HCT116 (cell line): ENCODE measurements at regions not wholly inside any gene's neighbourhood (a gene's known extent, or its start where the extent isn't known, plus 50 kb on each side); places are given as distances from the start of the nearest gene placed in this dataset.

Experiments
- ATAC-seq: fragments of 200-7000 bp; cut with Tn5 transposase; 2 replicates; pipeline ENCODE4 v1.9.1; 2020; ENCODE audit warnings: mild to moderate bottlenecking, moderate library complexity
- BruUV-seq: library from RNA; stranded (reverse); fragments of 400-500 nt; replicated peaks from 2 replicates; lab custom pipeline; 2021; lab: Mats Ljungman, UMichigan
- CTCF ChIA-PET: fragments of 300-600 bp; sonication (Branson Sonifier 250); formaldehyde crosslinking; loops from one replicate; lab custom pipeline; 2021; ENCODE audit warnings: antibody characterized with exemption; lab: Charles Lee
- POLR2A ChIA-PET: fragments of 300-600, 350-600 bp; sonication (Branson Sonifier 250); formaldehyde crosslinking; loops from one replicate; lab custom pipeline; 2021; ENCODE audit warnings: antibody characterized with exemption; lab: Charles Lee
- RAD21 ChIA-PET, 2 experiments: fragments of 300-600 bp; sonication (Branson Sonifier 250); formaldehyde crosslinking; loops; one replicate each; lab custom pipeline; 2023; ENCODE audit warnings: low total read pairs in 2 of 2; ENCODE audit not compliant: uncharacterized antibody in 2 of 2, unreplicated experiment in 2 of 2, low non-redundant PET in 1 of 2; lab: Charles Lee
- DNase-seq: peaks from one replicate; pipeline ENCODE4 v3.0.0-alpha.2; 2010; ENCODE audit warnings: low read depth, low spot score
- H2AFZ ChIP-seq: fragments of 200-600 bp; shearing (Covaris generic), sonication (generic); 2 replicates; pipeline ENCODE4 v1.6.1; 2017; ENCODE audit warnings: low read depth, mixed run types, mixed read lengths, antibody characterized with exemption, low read length; ENCODE audit not compliant: poor library complexity, severe bottlenecking
- H3K27ac ChIP-seq: 2 replicates; pipeline ENCODE4 v1.5.1; 2012; ENCODE audit warnings: low read depth, low read length
- H3K27me3 ChIP-seq: fragments of 200-600 bp; sonication (generic); 2 replicates; pipeline ENCODE4 v1.6.1; 2016; ENCODE audit warnings: mixed run types, low read length, mixed read lengths; ENCODE audit not compliant: insufficient read depth
- H3K36me3 ChIP-seq, 2 experiments: fragments of 200-500 bp in 1 of 2; fragments of 200-600 bp in 1 of 2; sonication (Bioruptor generic) in 1 of 2; sonication (generic) in 1 of 2; 2 replicates each; pipeline versions ENCODE4 v1.5.1 to v1.6.1; 2014 to 2016; ENCODE audit warnings: low read length in 2 of 2, inconsistent platforms in 1 of 2, mixed read lengths in 1 of 2, mixed run types in 1 of 2; ENCODE audit not compliant: insufficient read depth in 2 of 2, control insufficient read depth in 1 of 2
- H3K4me1 ChIP-seq, 2 experiments: fragments of 200-600 bp in 1 of 2; sonication (generic) in 1 of 2; 2 replicates each; pipeline versions ENCODE4 v1.5.1 to v1.6.1; 2012 to 2017; ENCODE audit warnings: low read length in 2 of 2, inconsistent platforms in 1 of 2, mild to moderate bottlenecking in 1 of 2, mixed read lengths in 1 of 2, mixed run types in 1 of 2, moderate library complexity in 1 of 2; ENCODE audit not compliant: insufficient read depth in 2 of 2, control insufficient read depth in 1 of 2
- H3K4me2 ChIP-seq: fragments of 200-600 bp; sonication (generic); 2 replicates; pipeline ENCODE4 v1.6.1; 2017; ENCODE audit warnings: mixed run types, low read length, mixed read lengths
- H3K4me3 ChIP-seq, 2 experiments: fragments of 200-600 bp in 1 of 2; sonication (generic) in 1 of 2; replicated peaks in 1 of 2; 2 replicates each; pipeline ENCODE4 v1.5.1; 2011 to 2016; ENCODE audit warnings: low read length in 2 of 2, control low read depth in 1 of 2, low read depth in 1 of 2, mild to moderate bottlenecking in 1 of 2, mixed read lengths in 1 of 2, mixed run types in 1 of 2
- H3K79me2 ChIP-seq: fragments of 200-600 bp; sonication (generic); 2 replicates; pipeline ENCODE4 v1.6.1; 2017; ENCODE audit warnings: mild to moderate bottlenecking, mixed run types, low read length, moderate library complexity, mixed read lengths; ENCODE audit not compliant: insufficient read depth
- H3K9ac ChIP-seq: fragments of 200-600 bp; sonication (generic); 2 replicates; pipeline ENCODE4 v1.6.1; 2016; ENCODE audit warnings: low read length, mixed read lengths
- H3K9me2 ChIP-seq: fragments of 200-600 bp; sonication (generic), shearing (Covaris generic); 2 replicates; pipeline ENCODE4 v1.6.1; 2017; ENCODE audit warnings: mixed run types, mild to moderate bottlenecking, moderate library complexity; ENCODE audit not compliant: insufficient read depth
- H3K9me3 ChIP-seq, 2 experiments: fragments of 200-500 bp in 1 of 2; fragments of 200-600 bp in 1 of 2; sonication (Bioruptor generic) in 1 of 2; sonication (generic) in 1 of 2; 2 replicates each; pipeline ENCODE4 v1.6.1; 2014 to 2017; ENCODE audit warnings: low read length in 2 of 2, mixed read lengths in 2 of 2, inconsistent platforms in 1 of 2, low read depth in 1 of 2, mild to moderate bottlenecking in 1 of 2, mixed run types in 1 of 2, moderate library complexity in 1 of 2; ENCODE audit not compliant: control insufficient read depth in 1 of 2, insufficient read depth in 1 of 2
- H4K20me1 ChIP-seq: fragments of 200-600 bp; sonication (generic), shearing (Covaris generic); 2 replicates; pipeline ENCODE4 v1.6.1; 2017; ENCODE audit warnings: mixed run types, mild to moderate bottlenecking, moderate library complexity; ENCODE audit not compliant: insufficient read depth
- CBX3 ChIP-seq: IDR thresholded peaks from 2 replicates; pipeline ENCODE4 v1.6.1; 2012; ENCODE audit warnings: low read depth
- CEBPB ChIP-seq: IDR thresholded peaks from 2 replicates; pipeline ENCODE4 v1.6.1; 2012; ENCODE audit warnings: low read depth
- EGR1 ChIP-seq: IDR thresholded peaks from 2 replicates; pipeline ENCODE4 v1.6.1; 2012; ENCODE audit warnings: low read depth
- EZH2 ChIP-seq: fragments of 200-600 bp; sonication (generic); IDR thresholded peaks from 2 replicates; pipeline ENCODE4 v1.6.1; 2017; ENCODE audit warnings: antibody characterized with exemption, mixed run types
- EZH2phosphoT487 ChIP-seq: fragments of 200-600 bp; IDR thresholded peaks from 2 replicates; pipeline ENCODE4 v1.6.1; 2018; ENCODE audit warnings: antibody characterized with exemption, borderline replicate concordance
- FOSL1 ChIP-seq: IDR thresholded peaks from 2 replicates; pipeline ENCODE4 v1.6.1; 2012; ENCODE audit warnings: low read depth
- JUND ChIP-seq: IDR thresholded peaks from 2 replicates; pipeline ENCODE4 v1.6.1; 2012
- POLR2A ChIP-seq: IDR thresholded peaks from 2 replicates; pipeline ENCODE4 v1.7.0; 2011; ENCODE audit warnings: borderline replicate concordance; ENCODE audit not compliant: insufficient read depth, insufficient read length; ENCODE audit errors: extremely low read depth
- POLR2AphosphoS5 ChIP-seq: IDR thresholded peaks from 2 replicates; pipeline ENCODE4 v1.6.1; 2011; ENCODE audit warnings: mild to moderate bottlenecking, low read depth, low read length, moderate library complexity
- RAD21 ChIP-seq: IDR thresholded peaks from 2 replicates; pipeline ENCODE4 v1.6.1; 2012; ENCODE audit warnings: low read depth, mild to moderate bottlenecking
- SIN3A ChIP-seq: IDR thresholded peaks from 2 replicates; pipeline ENCODE4 v1.6.1; 2012; ENCODE audit warnings: low read depth
- SP1 ChIP-seq: IDR thresholded peaks from 2 replicates; pipeline ENCODE4 v1.6.1; 2012; ENCODE audit warnings: low read depth
- ZNF274 ChIP-seq: fragments of 200-500 bp; sonication (Bioruptor generic); IDR thresholded peaks from 2 replicates; pipeline ENCODE4 v1.6.1; 2014; ENCODE audit warnings: mild to moderate bottlenecking, low read depth, low read length, inconsistent platforms
- intact Hi-C: fragments of 100-400 bp; cut with micrococcal nuclease; formaldehyde crosslinking; loops from 2 replicates; pipeline ENCODE4 v1.10.0; 2022
- TF ChIP-seq, protein P1 (sequence below): IDR thresholded peaks from 2 replicates; pipeline ENCODE4 v1.6.1; 2012; ENCODE audit warnings: low read depth
- TF ChIP-seq, protein P2 (sequence below): IDR thresholded peaks from 2 replicates; pipeline ENCODE4 v1.6.1; 2012
- TF ChIP-seq, protein P3 (sequence below): IDR thresholded peaks from 2 replicates; pipeline ENCODE4 v1.6.1; 2012
- TF ChIP-seq, protein P4 (sequence below): IDR thresholded peaks from 2 replicates; pipeline ENCODE4 v1.6.1; 2011; ENCODE audit warnings: mild to moderate bottlenecking, low read length, moderate library complexity; ENCODE audit not compliant: insufficient replicate concordance; ENCODE audit errors: extremely low read depth
- TF ChIP-seq, protein P5 (sequence below), 3 experiments: fragments of 200-600 bp in 1 of 3; sonication (generic) in 1 of 3; IDR thresholded peaks in 2 of 3; conservative IDR thresholded peaks in 1 of 3; 2 replicates each; pipeline ENCODE4 v1.5.1; 2012 to 2017; ENCODE audit warnings: low read depth in 2 of 3, low read length in 2 of 3, antibody characterized with exemption in 1 of 3, borderline replicate concordance in 1 of 3, control low read depth in 1 of 3, mild to moderate bottlenecking in 1 of 3, mixed read lengths in 1 of 3, mixed run types in 1 of 3, moderate library complexity in 1 of 3; ENCODE audit not compliant: insufficient read depth in 1 of 3

DNA sequence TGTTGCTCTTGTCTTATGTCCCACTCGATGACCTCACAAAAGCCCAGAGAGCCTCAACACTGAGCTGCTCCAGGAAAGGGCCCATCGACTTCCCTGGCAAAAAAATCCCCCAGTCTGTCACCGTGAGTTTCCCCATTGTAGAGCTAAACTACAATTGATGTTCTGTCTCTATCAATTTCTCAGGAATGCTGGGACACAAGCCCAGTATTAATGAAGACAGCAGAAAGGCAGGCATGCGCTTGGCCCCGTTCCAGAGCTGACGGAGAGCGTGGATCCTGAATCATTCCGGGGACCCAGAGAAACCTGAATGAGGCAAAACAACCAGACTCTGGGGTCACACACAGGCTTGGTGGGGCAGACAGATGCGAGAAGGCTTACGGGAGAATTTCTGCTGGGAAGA lies 146.9 kb downstream of the TTC32 start:
- BruUV-seq, result no TSS peak
- POLR2A ChIA-PET, result no interaction called here
- RAD21 ChIA-PET, result no interaction called here

More for the DNA sequence above, 146.9 kb downstream of the TTC32 start:
- intact Hi-C loops, result no loop called here
- ATAC-seq (no peak), DNase-seq (no peak)
- H3K27ac ChIP-seq, result no peak overlapping the region
- no peak overlapping the region for H3K4me2 ChIP-seq
- H3K36me3 ChIP-seq, result no peaks in the 10 kb centered on the region
- H3K27me3 ChIP-seq, result peaks cover 5% of the 10 kb centered on the region; the same call in 1 of the 2 replicates
- H4K20me1 ChIP-seq, result no peaks in the 10 kb centered on the region
- no peaks in the 10 kb centered on the region for H3K9me2 ChIP-seq
- no peak overlapping the region for H3K4me3 ChIP-seq
- CTCF ChIA-PET, result no interaction called here
- H3K4me1 ChIP-seq, result 0 out of 4 replicates have a peak, but pooled peaks cover 0 to 5% of the 10 kb centered on the region in 2 experiments
- no peak overlapping the region for H3K9ac ChIP-seq
- TF ChIP-seq FOSL1 (no peak), RAD21 (no peak), SIN3A (no peak), EZH2phosphoT487 (no peak), CEBPB (no peak), CBX3 (no peak), POLR2AphosphoS5 (no peak), JUND (no peak), SP1 (no peak), EGR1 (no peak), POLR2A (no peak), ZNF274 (no peak), EZH2 (no peak)
- TF ChIP-seq, protein P1, sequence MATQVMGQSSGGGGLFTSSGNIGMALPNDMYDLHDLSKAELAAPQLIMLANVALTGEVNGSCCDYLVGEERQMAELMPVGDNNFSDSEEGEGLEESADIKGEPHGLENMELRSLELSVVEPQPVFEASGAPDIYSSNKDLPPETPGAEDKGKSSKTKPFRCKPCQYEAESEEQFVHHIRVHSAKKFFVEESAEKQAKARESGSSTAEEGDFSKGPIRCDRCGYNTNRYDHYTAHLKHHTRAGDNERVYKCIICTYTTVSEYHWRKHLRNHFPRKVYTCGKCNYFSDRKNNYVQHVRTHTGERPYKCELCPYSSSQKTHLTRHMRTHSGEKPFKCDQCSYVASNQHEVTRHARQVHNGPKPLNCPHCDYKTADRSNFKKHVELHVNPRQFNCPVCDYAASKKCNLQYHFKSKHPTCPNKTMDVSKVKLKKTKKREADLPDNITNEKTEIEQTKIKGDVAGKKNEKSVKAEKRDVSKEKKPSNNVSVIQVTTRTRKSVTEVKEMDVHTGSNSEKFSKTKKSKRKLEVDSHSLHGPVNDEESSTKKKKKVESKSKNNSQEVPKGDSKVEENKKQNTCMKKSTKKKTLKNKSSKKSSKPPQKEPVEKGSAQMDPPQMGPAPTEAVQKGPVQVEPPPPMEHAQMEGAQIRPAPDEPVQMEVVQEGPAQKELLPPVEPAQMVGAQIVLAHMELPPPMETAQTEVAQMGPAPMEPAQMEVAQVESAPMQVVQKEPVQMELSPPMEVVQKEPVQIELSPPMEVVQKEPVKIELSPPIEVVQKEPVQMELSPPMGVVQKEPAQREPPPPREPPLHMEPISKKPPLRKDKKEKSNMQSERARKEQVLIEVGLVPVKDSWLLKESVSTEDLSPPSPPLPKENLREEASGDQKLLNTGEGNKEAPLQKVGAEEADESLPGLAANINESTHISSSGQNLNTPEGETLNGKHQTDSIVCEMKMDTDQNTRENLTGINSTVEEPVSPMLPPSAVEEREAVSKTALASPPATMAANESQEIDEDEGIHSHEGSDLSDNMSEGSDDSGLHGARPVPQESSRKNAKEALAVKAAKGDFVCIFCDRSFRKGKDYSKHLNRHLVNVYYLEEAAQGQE, result no peak
- TF ChIP-seq, protein P2, sequence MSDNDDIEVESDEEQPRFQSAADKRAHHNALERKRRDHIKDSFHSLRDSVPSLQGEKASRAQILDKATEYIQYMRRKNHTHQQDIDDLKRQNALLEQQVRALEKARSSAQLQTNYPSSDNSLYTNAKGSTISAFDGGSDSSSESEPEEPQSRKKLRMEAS, result no peak
- TF ChIP-seq, protein P3, sequence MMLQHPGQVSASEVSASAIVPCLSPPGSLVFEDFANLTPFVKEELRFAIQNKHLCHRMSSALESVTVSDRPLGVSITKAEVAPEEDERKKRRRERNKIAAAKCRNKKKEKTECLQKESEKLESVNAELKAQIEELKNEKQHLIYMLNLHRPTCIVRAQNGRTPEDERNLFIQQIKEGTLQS, result no peak
- TF ChIP-seq, protein P4, sequence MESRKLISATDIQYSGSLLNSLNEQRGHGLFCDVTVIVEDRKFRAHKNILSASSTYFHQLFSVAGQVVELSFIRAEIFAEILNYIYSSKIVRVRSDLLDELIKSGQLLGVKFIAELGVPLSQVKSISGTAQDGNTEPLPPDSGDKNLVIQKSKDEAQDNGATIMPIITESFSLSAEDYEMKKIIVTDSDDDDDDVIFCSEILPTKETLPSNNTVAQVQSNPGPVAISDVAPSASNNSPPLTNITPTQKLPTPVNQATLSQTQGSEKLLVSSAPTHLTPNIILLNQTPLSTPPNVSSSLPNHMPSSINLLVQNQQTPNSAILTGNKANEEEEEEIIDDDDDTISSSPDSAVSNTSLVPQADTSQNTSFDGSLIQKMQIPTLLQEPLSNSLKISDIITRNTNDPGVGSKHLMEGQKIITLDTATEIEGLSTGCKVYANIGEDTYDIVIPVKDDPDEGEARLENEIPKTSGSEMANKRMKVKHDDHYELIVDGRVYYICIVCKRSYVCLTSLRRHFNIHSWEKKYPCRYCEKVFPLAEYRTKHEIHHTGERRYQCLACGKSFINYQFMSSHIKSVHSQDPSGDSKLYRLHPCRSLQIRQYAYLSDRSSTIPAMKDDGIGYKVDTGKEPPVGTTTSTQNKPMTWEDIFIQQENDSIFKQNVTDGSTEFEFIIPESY, result no peak
- TF ChIP-seq, protein P5, sequence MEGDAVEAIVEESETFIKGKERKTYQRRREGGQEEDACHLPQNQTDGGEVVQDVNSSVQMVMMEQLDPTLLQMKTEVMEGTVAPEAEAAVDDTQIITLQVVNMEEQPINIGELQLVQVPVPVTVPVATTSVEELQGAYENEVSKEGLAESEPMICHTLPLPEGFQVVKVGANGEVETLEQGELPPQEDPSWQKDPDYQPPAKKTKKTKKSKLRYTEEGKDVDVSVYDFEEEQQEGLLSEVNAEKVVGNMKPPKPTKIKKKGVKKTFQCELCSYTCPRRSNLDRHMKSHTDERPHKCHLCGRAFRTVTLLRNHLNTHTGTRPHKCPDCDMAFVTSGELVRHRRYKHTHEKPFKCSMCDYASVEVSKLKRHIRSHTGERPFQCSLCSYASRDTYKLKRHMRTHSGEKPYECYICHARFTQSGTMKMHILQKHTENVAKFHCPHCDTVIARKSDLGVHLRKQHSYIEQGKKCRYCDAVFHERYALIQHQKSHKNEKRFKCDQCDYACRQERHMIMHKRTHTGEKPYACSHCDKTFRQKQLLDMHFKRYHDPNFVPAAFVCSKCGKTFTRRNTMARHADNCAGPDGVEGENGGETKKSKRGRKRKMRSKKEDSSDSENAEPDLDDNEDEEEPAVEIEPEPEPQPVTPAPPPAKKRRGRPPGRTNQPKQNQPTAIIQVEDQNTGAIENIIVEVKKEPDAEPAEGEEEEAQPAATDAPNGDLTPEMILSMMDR (IDR thresholded peaks at IDR 0.05 in 2 of 3, conservative IDR thresholded peaks at IDR 0.05 in 1 of 3; ENCODE audit: borderline replicate concordance in 1 of 3, insufficient read depth in 1 of 3, low read depth in 2 of 3, low read length in 2 of 3), result no peak
- no peaks in the 10 kb centered on the region for H3K9me3 ChIP-seq
- H3K79me2 ChIP-seq, result no peaks in the 10 kb centered on the region
- no peak overlapping the region for H2AFZ ChIP-seq
